ENCODE measurements at regions not wholly inside any gene's neighbourhood (a gene's known extent, or its start where the extent isn't known, plus 50 kb on each side); places are given as distances from the start of the nearest gene placed in this dataset.

- H3K27me3 Mint-ChIP-seq: no peaks in the 10 kb centered on the region
- no peak overlapping the region for H3K4me3 Mint-ChIP-seq
- no peak overlapping the region for H3K27ac Mint-ChIP-seq
- H3K4me1 Mint-ChIP-seq: no peaks in the 10 kb centered on the region
- peaks cover 5% of the 10 kb centered on the region for H3K9me3 Mint-ChIP-seq
- ATAC-seq (replicated peaks): peak; percentile 21
- no peaks in the 10 kb centered on the region for H3K36me3 Mint-ChIP-seq (ENCODE audit: low read depth)
Measured at GRCh38 chr3:19645093-19645492, 288.9 kb downstream of the EFHB start.

GRCh38 chr3:19644405-19644804 is 289.6 kb downstream of the EFHB start:
- Mint-ChIP-seq H3K36me3 (ENCODE audit: low read depth) (no peaks in the 10 kb centered on the region), H3K27ac (no peak overlapping the region), H3K9me3 (peaks cover under 1% of the 10 kb centered on the region), H3K4me3 (no peak overlapping the region), H3K27me3 (no peaks in the 10 kb centered on the region), H3K4me1 (no peaks in the 10 kb centered on the region)
- no peak for ATAC-seq (replicated peaks)

DNA sequence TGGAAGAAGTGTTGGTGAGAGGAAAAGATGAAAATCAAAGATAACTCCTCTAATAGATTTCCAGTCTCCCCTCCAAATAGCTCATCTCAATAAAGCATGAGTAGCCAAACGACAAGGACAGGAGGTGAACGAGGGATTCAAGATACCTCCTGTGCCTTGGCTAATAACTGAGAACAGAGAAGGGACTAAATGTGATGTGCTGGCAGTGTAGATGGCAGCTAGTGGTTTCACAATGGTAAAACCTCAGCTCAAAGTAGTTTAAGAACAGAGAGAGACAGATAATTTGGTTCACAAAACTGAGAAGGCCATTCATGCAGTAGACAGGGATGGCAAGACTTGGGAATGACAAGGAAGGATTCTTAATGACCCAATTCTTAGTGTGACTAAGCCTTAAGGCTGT is 292.6 kb downstream of the EFHB start:
- no peak overlapping the region for H3K4me3 Mint-ChIP-seq
- no peaks in the 10 kb centered on the region for H3K36me3 Mint-ChIP-seq (ENCODE audit: low read depth)
- no peaks in the 10 kb centered on the region for H3K4me1 Mint-ChIP-seq
- peaks cover 7% of the 10 kb centered on the region for H3K9me3 Mint-ChIP-seq
- no peaks in the 10 kb centered on the region for H3K27me3 Mint-ChIP-seq
- ATAC-seq (replicated peaks): no peak
- H3K27ac Mint-ChIP-seq: no peak overlapping the region

- peaks cover 7% of the 10 kb centered on the region for H3K9me3 Mint-ChIP-seq
- H3K4me3 Mint-ChIP-seq: no peak overlapping the region
- H3K36me3 Mint-ChIP-seq (ENCODE audit: low read depth): no peaks in the 10 kb centered on the region
- no peaks in the 10 kb centered on the region for H3K27me3 Mint-ChIP-seq
- ATAC-seq (replicated peaks): no peak
- no peaks in the 10 kb centered on the region for H3K4me1 Mint-ChIP-seq
- H3K27ac Mint-ChIP-seq: no peak overlapping the region
Measured at GRCh38 chr3:19632099-19633074, 301.6 kb downstream of the EFHB start.

- no peaks in the 10 kb centered on the region for H3K36me3 Mint-ChIP-seq (ENCODE audit: low read depth)
- no peak for ATAC-seq (replicated peaks)
- no peaks in the 10 kb centered on the region for H3K4me1 Mint-ChIP-seq
- H3K9me3 Mint-ChIP-seq: peaks cover 14% of the 10 kb centered on the region
- H3K27ac Mint-ChIP-seq: no peak overlapping the region
- H3K27me3 Mint-ChIP-seq: no peaks in the 10 kb centered on the region
- H3K4me3 Mint-ChIP-seq: no peak overlapping the region
Measured at GRCh38 chr3:19598870-19599269, 335.1 kb downstream of the EFHB start.

DNA sequence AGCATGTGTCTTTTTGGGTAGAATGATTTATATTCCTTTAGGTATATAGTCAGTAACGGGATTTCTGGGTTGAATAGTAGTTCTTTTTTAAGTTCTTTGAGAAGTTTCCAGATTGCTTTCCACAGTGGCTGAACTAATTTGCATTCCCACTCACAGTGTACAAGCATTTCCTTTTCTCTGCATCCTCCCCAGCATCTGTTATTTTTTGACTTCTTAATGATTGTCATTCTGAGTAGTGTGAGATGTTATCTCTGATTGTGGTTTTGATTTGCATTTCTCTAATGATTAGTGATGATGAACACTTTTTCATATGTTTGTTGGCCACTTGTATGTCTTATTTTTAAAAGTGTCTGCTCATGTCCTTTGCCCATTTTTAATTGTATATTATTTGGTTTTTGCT is 337.6 kb downstream of the EFHB start:
- Mint-ChIP-seq H3K27ac (no peak overlapping the region), H3K9me3 (peaks cover 5% of the 10 kb centered on the region), H3K4me3 (no peak overlapping the region), H3K36me3 (ENCODE audit: low read depth) (no peaks in the 10 kb centered on the region), H3K4me1 (no peaks in the 10 kb centered on the region), H3K27me3 (no peaks in the 10 kb centered on the region)
- no peak for ATAC-seq (replicated peaks)

GRCh38 chr3:19595884-19596283 is 338.1 kb downstream of the EFHB start:
- H3K36me3 Mint-ChIP-seq (ENCODE audit: low read depth): no peaks in the 10 kb centered on the region
- H3K27me3 Mint-ChIP-seq: no peaks in the 10 kb centered on the region
- no peak for ATAC-seq (replicated peaks)
- no peak overlapping the region for H3K4me3 Mint-ChIP-seq
- no peak overlapping the region for H3K27ac Mint-ChIP-seq
- H3K9me3 Mint-ChIP-seq: peaks cover 5% of the 10 kb centered on the region
- no peaks in the 10 kb centered on the region for H3K4me1 Mint-ChIP-seq
